ENCODE measurements at regions not wholly inside any gene's neighbourhood (a gene's known extent, or its start where the extent isn't known, plus 50 kb on each side); places are given as distances from the start of the nearest gene placed in this dataset.

DNA sequence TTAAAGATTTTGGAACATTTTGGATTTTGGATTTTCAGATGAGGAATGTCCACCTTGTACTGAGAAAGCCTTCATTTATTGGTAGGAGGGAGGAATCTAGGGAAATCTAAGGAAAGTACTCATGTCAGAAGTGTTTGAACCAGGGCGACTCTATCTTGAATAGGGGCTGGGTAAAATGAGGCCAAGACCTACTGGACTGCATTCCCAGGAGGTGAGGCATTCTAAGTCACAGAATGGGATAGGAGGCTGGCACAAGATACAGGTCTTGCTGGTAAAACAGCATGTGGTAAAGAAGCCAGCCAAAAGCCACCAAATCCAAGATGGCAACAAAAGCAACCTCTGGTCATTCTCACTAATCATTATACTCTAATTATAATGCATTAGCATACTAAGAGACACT lies 118.9 kb downstream of the MXRA5 start:
- TF ChIP-seq POLR2A (IDR thresholded peaks at IDR 0.05; ENCODE audit: low read depth, low read length) = no peak
- TF ChIP-seq TAF1 (IDR thresholded peaks at IDR 0.05; ENCODE audit: low read depth, low read length) = no peak
